Activated CD8-positive, alpha-beta memory T cell treated with anti-CD3 and anti-CD28 coated beads for 4 hours (primary cell): ENCODE measurements at regions not wholly inside any gene's neighbourhood (a gene's known extent, or its start where the extent isn't known, plus 50 kb on each side); places are given as distances from the start of the nearest gene placed in this dataset.
"Not testable (repeated sequence)": the region's sequence is repeated elsewhere in the genome, so short reads cannot be mapped to it uniquely, and the experiment has no call there.

Source experiments
- DNase-seq, 2 donors: peaks; one replicate each; pipeline ENCODE4 v3.0.0-alpha.2; 2020; ENCODE audit warnings: low read depth in 2 of 2

DNA sequence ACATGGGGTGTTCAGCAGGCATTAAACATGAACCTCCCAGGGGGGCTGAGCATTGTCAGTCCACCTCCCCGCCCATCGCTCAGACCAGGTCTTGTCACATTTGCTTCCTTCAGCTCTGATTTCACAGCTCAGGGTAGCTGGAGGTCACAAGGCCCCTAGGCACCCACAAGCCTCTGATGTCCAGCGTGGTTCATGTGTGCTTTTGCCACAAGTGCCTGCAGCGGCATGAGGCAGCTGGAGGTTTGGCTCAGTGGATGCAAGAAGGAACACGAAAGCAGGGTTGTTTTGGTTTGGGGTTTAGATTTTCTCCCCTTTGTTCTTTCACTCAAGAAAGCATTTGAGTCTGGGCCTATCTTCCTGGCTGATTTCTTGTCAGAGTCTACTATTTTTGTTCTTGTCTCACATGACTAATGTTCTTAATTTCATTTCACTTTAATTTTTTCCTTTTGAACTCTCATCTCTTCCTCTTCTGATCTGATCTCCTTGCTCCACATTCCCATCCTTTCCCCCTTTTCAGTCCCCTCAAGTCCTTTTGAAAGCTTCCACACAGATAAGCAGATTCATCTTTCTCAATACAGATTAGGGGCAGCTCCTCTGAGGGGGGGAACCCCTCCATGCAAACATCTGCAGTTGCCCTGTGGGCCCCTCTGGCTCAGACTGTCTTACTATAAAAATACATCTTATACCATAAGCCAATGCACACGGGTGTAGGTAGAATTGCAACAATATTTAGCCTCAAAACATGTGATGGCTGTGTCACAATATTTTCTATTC lies 68.1 kb upstream of the CEP85L start:
- no peak for DNase-seq

- DNase-seq: no peak
These were observed 67.5 kb upstream of the CEP85L start for GRCh38 chr6:118718903-118719302.

DNA sequence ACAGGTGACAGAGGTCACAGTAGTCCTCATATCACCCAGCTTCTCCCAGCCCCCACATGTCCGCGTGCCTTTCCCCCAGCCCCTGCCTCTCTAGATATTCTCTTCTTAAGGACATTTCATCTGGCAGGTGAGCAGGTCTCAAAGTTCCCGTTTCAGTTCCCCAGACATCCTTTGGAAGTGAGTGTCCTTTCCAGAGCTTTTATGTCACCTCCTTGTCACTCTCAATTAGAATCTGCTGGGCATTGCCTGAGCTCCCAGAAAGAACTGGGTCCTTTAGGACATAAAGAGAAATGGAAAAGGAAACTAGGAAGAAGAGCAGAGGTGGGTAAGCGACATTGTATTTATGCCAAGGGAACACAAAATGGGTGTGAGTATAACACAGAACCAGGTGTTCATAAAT lies 66.9 kb upstream of the CEP85L start:
- DNase-seq: no peak

DNA sequence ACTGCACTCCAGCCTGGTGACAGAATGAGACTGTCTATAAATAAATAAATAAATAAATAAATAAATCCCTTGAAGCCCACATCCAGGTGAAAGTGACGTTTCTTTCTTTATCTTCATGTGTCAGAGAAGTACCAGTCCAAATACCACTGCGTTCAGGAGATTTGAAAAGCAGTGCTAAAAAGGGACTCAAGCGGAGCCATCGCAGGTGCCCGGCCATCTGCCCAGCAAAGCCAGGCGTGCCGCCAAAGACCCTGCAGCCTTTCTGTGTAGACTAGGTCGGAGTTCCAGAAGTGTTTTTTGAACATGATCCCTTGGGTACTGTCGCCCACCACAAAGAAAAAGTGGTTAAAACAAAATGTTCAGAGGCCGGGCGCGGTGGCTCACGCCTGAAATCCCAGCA lies 65.7 kb upstream of the CEP85L start:
- DNase-seq: no peak

GRCh38 chr6:118715907-118716306 lies 64.5 kb upstream of the CEP85L start:
- DNase-seq: not testable (repeated sequence)

DNA sequence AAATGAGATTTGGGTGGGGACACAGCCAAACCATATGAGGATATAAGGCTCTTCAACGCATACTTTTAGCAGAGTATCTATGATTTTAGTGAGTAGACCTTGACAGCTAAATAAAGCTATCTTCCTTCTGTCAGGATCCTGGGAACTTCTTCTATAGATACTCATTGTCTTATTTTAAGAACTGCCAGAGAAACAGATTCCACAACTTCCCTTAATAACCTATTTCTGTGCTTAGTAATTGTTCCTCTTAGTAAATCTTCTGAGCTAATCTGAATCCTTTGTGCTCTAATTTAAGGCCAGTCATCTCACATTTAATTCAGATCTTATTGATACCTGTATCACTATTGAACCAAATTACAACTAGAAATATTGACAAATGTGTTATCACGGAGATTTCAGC lies 64.0 kb upstream of the CEP85L start:
- DNase-seq: no peak

DNA sequence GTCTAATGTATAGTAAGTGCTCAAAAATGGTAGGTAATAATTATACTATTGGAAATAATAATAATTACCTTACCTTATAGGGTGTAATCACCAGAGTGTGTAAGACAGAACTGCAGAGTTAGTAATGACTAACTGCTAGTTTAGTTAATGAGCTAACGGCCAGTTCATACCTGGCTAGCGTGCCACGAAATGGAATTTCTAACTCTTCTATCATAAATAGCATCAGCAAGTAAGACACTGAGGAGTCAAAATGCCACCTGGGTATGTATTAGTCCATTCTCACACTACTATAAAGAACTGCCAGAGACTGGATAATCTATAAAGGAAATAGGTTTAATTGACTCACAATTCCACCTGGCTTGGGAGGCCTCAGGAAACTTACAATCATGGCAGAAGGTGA lies 63.4 kb upstream of the CEP85L start:
- no peak for DNase-seq

DNA sequence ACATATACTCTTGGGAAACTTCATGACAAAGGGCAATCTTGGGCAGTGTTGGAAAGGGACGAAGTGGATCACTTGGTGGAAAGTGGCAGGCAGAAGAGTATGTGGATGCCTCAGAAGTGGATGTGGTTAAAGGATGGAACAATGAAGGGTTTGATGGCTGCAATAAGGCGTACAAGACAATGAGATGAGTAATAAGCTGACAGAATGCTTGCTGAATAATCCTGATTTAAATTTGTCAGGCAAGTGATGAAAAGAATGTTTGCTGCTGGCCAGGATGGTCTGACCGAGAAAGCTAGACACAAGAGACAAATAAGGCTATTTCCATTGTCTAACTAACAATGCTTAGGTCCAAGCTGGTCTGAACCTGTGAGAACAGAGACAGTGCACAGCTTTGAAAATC lies 61.6 kb upstream of the CEP85L start:
- no peak for DNase-seq

DNA sequence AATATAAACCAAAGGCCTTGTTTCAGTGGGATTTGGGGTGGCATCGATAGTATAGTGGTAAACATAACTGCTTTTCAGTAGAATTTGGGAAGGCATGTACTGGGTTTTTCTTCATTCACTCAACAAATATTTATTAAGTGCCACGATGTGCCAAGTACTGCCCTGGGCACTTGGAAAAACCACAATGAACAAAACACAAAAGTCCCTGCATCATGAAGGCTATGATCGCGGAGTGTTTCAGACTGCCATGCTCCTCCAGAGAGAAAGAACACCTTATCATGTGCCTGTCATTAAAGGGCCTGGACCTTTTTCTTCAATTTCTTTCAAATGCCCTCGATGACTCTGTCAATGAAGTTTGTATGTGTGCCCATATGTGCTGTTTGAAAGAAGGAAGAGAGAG lies 59.2 kb upstream of the CEP85L start:
- DNase-seq: no peak

- peak; percentile 53 to 73 for DNase-seq
These were observed 58.5 kb upstream of the CEP85L start for GRCh38 chr6:118709859-118710350.

GRCh38 chr6:118708744-118709143 lies 57.4 kb upstream of the CEP85L start:
- no peak for DNase-seq

DNA sequence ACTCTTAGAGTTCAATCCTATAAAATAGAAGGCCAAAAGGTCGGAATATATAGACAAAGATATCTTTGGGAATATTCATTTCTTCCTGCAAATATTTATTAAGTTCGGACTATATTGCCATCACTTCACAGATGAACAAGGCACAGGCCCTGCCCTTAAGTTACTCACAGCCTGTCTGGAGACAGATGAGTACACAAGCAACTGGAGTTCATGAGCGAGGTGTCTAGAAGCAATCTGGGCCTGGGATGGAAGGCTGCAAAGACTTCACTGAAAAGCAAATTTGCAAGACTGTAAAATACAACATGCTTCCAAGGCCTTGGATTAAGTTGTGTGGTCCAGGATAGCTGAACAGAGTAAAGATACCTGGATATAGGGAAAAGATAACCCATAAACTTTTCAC lies 56.7 kb upstream of the CEP85L start:
- no peak for DNase-seq

DNA sequence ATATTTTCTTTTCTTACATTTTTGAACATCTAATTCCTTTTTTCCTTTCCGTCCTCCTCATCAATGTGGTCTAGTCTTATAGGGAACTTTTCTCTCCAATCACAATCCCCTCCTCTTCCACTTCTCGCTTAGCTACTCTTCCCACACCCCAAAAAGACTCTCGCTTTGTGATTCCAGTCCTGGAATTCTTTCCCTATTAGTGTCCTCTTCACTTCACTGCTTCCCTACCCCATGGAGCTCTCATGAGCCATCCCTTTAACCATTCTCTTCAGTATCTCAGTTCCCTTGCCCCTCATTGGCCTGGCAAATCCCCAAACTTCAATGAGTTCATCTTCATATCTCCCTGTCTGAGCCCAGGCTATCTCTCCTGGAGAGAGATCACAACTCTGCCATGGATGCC lies 55.3 kb upstream of the CEP85L start:
- DNase-seq: no peak

- no peak for DNase-seq
These were observed 54.4 kb upstream of the CEP85L start for GRCh38 chr6:118705544-118706491.

GRCh38 chr6:118704915-118705314 lies 53.5 kb upstream of the CEP85L start:
- no peak for DNase-seq

- not testable (repeated sequence) for DNase-seq
These were observed 49.9 kb upstream of the CEP85L start for GRCh38 chr6:118701260-118701659.
